ENCODE measurements at regions not wholly inside any gene's neighbourhood (a gene's known extent, or its start where the extent isn't known, plus 50 kb on each side); places are given as distances from the start of the nearest gene placed in this dataset.

DNA sequence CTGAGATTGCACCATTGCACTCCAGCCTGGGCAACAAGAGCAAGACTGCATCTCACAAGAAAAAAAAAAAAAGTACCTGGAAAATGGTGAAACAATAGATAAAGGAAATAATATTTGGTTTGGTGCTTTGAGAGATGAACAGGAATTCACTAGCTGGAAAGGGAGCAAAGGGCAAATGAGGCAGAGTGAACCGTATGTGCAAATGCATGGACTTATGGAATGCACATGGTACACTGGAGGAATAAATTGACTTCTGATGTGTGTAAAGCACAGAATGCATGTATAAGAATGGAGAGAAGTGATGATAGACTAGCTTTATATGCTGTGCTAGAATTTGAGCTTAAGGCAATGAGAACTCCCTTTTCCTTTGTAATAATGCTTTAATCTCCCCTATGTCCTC is 413.3 kb downstream of the SPRY1 start:
- no peak for DNase-seq

DNA sequence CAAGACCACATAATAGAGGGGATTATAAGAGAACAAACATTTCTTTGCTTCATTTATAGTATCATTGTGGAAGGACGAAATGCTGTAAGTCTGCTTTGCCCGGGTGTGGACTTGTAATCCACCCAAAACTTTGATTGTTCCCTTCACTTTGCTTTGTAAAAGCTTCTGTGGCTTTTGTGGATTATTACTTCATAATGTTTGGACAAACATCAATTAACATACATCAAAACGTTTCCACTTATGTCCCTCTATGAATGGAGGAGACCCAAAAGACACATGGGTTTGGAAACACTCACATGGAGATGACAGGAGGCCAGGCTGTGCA is 415.4 kb downstream of the SPRY1 start:
- no peak for DNase-seq

DNA sequence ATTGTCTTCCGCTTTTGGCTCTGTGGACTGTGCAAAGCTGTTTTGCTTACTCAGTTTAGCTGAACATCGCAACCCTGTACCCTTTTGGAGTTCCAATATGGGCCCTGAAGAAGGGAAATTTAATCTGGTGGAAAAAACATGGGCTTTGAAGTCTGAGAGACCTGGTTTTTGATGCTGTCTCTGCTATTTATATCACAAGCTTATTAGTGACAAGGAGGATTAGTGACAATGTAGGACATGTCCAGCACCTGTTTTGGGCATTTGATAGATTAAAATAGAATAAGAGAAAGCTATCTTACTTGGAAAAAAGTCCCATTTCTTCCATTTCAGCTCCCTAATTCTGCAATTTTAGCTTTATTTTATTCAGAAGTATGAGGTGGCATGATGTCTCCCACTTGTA is 417.3 kb downstream of the SPRY1 start:
- DNase-seq, result peak; percentile 43

DNA sequence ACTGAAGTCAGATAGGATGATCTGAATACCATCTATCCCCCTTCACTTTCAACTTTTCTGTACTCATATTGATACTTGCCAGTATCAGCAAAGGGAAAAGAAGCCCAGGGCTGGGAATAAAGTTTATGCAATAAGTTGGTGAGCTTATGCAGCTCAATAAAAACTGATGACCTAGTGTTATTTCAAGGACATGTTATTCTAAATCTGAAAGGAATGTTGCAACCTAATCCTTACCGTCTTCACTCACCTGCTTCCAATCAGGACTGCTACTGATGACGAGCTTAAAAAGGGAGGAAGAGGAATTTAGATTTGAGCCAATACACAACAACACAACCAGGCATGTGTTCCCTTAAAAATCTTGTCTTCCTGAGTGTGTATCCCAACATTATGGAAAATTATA is 419.9 kb downstream of the SPRY1 start:
- no peak for DNase-seq

DNA sequence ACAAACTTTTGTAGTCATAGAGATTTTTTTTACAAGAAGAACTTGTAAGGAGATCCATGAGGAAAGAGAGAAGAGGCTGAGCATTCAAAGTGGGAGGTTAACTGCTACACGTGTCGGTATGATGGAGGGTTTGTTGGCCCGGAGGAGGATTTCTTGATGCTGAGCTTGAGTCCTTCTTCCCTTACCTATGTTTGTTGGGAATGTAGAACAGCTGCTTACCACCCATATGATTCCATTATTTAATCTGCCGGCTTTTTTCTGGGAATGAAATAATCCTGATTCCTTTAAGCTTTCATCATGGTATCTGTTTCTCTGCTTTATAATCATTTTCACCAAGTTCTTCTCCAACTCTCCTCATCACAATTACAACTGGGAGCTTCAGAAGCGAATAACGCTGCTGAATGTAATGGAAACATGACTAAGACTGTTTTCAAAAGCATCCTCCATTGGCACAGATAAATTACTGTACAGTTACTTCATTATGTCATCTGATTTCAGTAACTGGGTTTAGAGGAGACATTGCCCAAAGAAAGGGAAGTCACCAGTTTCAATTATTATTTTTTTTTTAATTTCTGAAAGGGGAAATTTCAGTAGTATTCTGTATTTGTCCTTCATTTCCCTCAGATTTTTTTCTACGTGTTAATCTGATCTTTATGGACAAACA is 420.6 kb downstream of the SPRY1 start:
- DNase-seq, result no peak

DNA sequence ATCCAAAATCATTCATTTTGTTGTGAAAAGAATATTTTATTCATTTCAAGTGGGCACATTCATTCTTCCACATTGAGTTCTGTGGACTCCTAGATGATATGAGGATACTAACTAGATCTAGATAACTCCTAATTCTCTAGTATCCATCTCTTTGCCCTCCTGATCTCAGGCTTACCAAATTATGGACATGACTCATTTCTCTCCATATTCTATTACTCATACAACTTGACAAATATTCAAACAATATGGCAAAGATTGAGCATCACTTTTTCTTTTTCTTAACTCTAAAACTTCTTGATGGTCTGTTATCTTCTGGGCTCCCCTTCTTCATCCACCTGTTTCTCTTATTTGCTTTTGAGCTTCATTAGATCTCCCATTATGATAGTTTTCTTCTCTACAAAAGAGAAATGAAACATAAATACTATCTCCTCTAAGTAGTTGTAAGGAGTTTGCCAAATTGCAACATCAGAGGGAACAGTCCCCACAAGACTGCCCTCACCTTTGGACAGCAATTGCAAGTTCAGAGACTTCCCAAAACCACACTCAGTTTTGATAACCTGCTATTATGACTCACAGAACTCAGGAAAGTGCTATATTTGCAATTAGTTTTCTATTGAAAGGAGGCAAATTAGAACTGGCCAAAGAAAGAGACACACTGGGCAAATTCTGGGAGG is 422.9 kb downstream of the SPRY1 start:
- DNase-seq, result no peak

DNA sequence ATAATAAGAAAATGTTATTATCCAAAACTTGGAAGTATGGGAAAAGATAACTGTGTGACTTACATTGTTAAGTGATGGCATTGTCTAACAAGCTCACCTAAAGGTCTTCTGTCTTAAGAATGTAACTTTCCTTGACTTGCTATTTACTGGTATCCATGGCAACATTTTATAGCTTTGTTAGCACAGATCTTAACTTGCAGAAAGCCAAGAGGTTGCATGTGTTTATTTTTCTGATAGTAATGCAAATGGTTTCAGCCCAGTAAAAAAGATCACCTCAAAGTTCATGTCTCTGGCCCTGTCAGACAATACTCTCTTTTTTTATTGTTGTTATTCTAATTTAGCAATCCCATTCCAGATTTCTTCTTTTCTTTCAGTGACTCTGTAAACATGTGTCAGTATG is 425.3 kb downstream of the SPRY1 start:
- peak; percentile 45 for DNase-seq

DNA sequence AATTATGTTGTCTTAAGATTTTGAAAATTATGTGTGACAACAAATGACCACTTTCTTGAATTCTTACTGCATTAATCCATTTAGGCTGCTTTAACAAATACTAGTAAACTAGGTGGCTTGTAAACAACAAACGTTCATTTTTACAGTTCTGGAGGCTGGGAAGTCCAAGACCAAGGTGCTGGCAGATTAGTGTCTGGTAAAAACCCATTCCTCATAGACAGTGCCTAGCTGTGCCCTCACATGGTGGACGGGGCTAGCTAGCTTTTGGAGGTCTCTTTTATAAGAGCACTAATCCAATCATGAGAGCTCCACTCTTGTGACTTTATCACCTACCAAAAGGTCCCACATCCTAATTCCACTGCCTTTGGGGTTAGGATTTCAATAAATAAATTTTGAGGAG is 425.8 kb downstream of the SPRY1 start:
- DNase-seq, result no peak

DNA sequence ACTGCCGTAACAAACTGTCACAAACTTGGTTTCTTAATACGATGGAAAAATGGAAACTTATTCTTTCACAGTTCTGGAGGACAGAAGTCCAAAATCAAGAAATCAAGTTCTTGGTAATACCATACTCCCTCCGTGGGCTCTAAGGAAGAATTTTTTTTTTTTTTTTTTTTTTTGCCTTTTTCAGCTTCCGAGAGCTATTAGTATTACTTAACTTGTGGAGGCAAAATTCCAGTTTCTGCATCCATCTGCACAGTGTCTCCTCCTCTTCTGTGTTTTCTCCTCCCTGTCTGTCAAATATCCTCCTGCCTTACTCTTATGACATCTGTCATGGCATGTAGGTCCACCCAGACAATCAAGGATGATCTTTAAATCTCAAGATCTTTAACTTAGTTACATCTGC is 426.6 kb downstream of the SPRY1 start:
- no peak for DNase-seq

DNA sequence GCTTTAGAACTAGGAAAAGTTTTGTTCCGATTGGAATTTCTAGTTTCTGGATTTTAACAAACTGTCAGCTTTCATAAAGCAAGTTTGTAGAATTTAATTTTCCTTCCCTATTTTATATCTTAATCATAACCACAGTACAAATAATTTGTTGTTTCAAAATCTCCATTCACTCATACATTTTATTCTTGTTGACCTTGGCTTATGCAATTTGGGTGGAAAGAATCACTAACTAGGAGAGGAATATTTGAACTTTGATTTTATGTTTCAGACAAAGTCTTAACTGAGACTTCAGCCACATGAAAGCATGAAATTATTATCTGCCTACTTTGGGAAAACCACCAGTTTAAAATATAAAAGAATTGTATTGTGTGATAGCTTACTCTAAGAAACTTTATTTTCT is 427.9 kb downstream of the SPRY1 start:
- no peak for DNase-seq

DNA sequence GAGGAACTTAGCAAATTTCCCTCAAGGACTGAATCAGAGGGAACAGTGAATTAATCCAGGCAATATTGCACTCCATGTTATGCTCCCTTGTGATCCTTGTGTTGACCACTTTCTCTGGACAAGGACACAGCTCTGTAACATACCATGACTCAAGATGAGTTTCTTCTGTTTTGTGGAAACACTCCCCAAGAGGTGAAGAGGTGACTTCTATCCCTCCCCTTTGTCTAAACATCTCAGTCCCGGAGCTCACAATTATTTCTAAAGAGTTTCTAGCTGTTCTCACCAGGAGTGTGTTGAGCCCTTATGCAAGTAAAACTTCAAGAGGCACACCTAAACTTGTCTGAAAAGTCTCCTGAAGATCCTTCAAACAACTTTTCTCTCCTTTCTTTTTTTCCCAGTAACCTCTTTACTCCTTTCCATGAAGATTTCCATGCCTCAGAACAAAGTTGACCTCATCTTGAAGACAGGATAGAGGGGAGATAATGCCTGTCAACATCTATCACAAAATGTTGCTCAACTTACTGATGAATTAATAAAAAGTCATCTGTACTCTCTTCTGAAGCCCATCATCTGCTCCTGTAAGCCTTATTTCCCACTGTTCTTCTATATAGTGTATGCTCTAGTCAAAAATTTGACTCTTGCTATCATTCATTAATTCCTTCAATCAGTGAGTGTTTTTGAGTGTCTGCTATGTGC is 429.1 kb downstream of the SPRY1 start:
- DNase-seq, result no peak

DNA sequence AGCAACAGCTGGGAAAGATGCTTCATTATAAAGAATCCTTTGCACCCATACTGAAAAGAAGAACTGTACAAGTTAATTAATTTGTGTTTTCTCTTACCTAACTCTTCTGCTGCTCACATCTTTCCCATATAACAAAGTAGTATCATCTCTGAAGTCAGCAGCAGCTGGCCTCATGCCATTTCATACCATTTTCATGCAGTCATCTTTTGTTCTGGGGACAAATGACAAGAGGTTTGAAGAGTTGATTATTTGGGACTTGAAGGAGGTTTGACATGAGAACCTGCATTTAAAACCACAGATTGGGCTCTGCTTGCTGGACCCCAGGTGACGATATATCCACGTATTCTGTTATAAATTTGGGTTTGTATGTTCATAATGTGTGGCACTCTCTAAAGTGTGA is 430.3 kb downstream of the SPRY1 start:
- peak; percentile 69 for DNase-seq

DNA sequence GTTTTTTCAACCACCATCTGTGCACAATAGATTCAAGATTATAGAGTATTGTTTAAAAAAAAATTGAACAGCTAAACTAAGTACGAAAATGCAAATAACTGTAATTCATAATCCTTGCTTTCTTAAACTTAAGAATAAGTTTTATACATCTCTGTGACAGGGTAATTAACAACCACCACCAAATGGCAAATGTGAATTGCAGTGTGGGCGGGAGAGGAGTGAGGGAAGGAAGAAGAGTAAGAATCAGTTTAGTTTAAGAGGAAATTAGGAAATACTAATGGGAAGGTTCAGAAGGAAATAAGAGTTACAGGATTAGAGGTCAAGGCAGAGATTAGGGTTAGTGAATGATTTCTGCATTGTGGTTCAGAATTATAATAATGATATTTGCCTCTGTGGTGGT is 430.9 kb downstream of the SPRY1 start:
- DNase-seq, result no peak

DNA sequence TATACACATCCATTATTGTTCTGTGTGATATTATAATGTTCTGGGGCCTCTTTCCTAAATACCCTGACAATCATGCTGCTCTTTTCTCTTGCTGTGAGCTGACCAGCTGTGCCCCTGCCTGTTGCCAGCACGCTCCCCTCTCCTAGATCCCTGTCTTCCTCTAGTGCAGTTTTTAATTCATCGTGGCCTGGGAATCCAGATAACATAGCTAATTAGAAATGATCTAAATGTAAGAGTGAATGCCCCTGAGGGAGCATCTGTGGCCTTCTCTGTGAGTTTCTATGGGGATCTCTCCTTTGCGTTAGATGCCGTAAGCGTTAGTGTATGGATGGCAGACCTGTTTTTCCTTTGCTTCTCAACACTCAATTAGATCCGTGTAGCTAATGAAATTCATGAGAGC is 434.3 kb downstream of the SPRY1 start:
- DNase-seq, result peak; percentile 94

DNA sequence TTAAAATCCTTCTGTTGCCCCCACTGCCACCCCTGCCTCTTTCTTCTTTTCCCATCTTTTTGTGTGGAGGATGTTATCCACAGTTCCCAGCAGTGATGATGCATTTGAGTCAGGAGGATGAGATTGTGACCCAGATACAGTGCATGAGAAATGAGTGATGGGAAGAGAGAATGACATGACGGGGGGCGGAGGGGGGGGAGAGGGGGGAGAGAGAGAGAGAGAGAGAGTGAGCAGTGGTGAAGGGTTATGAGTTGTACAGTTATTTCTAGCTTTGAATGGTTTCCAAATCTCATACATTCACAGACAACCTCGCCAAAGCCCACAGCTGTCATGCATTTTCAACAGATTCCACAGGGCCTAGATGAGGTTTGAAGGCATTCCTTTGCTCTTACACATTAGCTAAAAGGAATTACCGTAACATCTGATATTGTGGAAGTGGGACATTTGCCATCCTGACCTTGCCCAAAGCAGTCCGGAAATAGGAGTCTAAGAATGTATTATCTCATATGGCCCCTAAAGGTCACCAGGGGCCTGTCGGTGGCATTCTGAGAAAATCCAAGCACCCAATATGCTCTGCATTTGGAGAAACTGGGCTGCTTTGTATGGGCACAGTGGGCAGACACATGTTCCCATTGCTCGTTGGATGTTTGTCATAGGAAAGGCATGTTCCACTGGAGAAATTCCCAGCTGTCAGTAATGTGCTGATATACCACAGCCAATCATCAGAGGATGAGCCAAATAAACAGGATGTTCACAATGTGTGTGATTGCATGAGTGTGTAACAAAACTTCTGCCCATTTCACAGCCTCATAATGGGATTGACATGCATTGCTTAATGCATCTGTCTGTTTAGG is 435.8 kb downstream of the SPRY1 start:
- peak; percentile 98 for DNase-seq

DNA sequence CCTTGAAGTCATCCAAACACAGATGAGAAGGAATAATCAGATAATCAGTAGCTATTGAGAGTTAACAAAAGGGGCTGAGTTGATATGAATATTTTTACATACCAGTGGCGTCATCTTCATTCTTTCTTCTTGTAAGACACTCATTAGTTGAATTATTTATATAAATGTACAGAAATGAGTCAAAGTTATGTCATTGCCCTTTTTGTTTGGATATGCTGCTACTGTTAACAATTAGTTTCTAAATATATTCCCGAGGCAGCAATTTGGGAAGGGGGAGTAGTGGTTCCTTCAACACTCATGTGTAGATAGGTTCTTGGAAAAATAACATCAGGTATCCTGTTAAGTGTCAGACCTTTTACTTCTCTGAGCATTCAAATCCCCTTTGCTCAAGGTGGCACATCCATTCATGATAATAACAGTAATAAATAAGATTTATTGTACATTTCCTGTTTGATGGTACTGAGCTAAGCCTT is 436.6 kb downstream of the SPRY1 start:
- DNase-seq, result no peak

DNA sequence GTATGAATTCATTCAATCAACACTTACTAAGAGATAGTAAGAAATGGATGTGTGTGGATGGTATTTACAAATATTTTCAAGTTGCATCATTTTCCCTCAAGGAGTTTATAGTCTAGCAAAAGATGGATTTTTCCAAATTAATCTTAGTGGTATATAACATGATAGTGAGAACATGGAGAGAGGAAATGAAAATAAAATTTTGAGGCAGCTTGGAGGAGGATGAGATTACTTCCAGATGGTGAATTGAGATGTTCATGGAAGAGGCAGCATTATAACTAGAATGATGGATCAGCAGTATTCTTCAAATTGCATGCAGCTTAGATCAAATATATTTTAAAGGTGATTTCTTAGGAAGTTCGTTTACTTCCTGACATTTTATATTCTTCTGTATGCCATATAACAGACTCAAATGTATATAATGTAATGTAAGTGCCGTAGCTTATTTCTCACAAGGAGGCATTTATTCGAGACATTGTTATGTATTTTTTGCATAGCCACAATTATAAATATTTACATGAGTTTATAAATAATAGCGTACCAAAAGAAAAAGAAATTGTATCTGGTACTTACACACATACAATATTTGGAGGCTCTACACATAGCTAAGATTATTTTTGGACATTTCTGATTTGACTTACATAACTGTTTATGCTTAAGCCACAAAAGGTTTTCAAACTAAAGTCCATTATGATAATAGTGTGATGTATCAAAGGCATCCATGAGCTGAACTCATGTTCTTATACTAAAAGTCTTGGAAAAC is 439.4 kb downstream of the SPRY1 start:
- no peak for DNase-seq

DNA sequence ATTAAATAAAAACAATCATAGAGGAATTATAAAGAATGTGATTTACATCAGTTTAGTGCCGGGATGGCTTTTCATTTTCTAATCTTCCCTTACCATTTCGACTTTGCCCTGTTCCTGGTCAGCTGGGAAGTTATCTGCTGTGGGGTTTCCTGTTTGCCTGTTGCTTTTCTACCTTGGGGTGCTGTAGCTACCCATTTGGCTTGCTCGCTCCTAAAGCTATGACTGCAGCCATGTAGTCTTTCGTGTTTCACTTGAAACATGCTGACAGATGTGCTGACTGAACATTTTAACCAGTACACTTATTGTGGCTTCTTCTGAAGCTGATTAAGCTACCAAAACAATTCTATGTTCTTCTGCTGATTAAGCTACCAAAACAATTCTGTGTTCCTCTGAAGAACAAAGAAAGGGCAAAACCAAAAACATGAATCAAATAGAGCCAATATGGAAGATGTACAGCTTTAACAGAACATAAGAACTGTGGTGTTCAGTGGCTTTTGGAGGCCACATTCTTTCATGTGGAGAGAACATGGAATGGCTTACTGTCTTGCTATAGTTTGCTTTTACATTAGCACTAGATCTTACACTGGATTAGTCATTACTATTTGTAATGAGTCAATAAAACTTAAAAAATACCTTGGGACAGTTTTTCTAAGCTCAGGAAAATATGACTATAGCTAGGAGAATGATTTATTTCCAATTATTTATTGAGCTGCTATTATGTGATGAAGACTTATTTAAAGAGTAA is 440.4 kb downstream of the SPRY1 start:
- DNase-seq, result no peak

DNA sequence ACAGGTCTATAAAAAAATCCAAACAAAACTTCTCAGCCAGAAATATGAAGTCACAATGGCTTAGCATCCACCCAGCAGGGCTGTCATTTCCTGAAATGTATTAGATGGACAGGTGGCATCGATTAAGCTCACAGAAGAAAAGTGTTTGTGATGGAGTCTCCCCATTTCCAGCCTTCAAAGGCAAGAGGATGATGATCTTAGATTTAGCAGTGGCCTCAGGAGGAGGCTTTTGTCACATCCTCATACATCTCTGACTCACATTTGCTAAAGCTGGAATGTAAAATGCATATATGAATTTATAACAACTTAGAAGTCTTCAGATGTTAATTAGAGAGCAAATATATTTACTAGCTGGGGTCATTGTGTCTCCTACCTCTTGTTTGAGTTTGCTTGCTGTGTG is 441.9 kb downstream of the SPRY1 start:
- no peak for DNase-seq

DNA sequence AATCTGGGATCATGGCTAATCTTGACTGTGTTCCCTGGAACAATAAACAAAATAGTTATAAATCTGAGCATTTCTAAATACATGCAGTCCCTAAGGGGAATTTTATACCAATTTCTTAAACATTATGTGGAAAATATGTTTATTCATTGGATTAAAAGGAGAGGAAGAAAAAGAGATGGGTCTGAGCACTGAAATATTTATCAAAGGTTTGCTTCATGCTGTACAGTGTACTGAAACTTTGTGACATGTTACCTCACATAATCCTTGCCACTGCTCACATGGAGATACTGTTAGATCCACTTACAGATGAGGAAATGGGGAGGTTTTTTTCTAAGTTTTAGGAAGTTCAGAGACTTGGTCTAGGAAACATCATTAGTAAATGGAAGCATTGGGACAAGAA is 443.6 kb downstream of the SPRY1 start:
- DNase-seq, result no peak

DNA sequence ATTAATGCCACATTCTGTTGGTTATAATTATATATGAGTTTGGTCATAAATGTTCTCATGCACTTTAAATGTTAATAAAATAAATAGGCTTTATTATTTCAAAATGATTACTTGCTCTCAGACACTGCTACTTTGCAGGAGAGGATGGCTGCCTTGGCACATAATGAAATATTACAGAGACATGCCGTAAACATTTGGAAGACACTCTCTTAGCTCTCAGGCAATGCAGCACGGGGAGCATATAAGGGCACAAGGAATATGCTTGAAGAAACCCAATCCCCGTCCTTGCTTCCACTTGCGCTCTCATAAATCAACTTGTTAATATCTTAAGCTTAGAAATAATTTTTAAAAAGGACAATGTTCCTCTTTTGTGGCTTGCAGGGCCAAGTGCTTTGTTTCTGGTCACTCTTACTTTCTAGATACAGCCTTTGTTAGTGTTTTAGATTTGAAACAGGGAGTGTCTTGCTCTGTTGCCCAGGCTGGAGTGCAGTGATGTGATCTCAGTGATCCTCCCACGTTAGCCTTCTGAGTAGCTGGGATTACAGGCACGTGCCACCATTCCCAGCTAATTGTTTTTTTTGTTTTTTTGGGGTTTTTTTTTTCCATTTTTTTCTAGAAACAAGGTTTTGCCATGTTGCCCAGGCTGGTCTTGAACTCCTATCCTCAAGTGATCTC is 445.0 kb downstream of the SPRY1 start:
- no peak for DNase-seq

All from tongue (tissue), 1 donor.